B cell (primary cell): ENCODE measurements at regions not wholly inside any gene's neighbourhood (a gene's known extent, or its start where the extent isn't known, plus 50 kb on each side); places are given as distances from the start of the nearest gene placed in this dataset.

Experiments
- EZH2 ChIP-seq: IDR thresholded peaks from 2 replicates; pipeline ENCODE4 v1.6.1; 2012; ENCODE audit warnings: borderline replicate concordance, low read depth, mild to moderate bottlenecking, moderate library complexity, low read length; ENCODE audit not compliant: insufficient read depth, poor library complexity, severe bottlenecking
- TF ChIP-seq, protein P1 (sequence below): fragments of 200-600 bp; IDR thresholded peaks from one replicate; pipeline ENCODE4 v1.8.0; 2022; ENCODE audit warnings: antibody characterized with exemption, mild to moderate bottlenecking

DNA sequence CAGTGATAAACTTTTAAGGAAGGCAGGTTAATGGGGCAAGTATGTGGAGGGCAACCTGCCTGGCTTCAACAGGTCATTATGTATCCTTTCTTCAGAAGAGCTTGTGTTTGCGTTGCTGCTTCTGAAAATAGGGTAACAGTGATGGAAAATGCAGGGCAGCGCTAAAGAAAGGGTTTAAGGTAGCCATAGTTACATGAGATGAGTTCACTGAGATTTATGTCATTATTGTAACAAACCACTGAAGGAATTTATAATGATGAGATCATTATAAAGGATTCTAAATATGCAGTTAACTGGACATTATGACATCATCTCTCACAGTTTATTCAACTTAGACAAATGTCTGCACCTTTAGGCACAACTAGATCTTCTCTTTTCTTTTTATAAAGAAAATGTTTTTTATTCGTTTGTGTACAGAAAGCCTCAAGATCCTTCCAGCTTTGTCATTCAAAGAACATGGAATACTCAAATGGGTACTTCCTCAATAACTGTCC, 291.6 kb upstream of the SMARCA2 start:
- TF ChIP-seq, protein P1, sequence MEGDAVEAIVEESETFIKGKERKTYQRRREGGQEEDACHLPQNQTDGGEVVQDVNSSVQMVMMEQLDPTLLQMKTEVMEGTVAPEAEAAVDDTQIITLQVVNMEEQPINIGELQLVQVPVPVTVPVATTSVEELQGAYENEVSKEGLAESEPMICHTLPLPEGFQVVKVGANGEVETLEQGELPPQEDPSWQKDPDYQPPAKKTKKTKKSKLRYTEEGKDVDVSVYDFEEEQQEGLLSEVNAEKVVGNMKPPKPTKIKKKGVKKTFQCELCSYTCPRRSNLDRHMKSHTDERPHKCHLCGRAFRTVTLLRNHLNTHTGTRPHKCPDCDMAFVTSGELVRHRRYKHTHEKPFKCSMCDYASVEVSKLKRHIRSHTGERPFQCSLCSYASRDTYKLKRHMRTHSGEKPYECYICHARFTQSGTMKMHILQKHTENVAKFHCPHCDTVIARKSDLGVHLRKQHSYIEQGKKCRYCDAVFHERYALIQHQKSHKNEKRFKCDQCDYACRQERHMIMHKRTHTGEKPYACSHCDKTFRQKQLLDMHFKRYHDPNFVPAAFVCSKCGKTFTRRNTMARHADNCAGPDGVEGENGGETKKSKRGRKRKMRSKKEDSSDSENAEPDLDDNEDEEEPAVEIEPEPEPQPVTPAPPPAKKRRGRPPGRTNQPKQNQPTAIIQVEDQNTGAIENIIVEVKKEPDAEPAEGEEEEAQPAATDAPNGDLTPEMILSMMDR = no peak
- no peak for TF ChIP-seq EZH2
